Activated naive CD8-positive, alpha-beta T cell treated with anti-CD3 and anti-CD28 coated beads, Interleukin-2, amount 10 ng/mL, durations not matched to agents 7 days and 5 days (primary cell): ENCODE measurements at regions not wholly inside any gene's neighbourhood (a gene's known extent, or its start where the extent isn't known, plus 50 kb on each side); places are given as distances from the start of the nearest gene placed in this dataset.
"Not testable (repeated sequence)": the region's sequence is repeated elsewhere in the genome, so short reads cannot be mapped to it uniquely, and the experiment has no call there.

ENCODE experiments used
- ATAC-seq: fragments of 150-1000 bp; cut with Tn5 transposase; one replicate; pipeline ENCODE4 v1.10.0; 2021; ENCODE audit warnings: low read depth, moderate library complexity
- POLR2A ChIA-PET: fragments of 350-600 bp; sonication (Branson Sonifier 250); formaldehyde crosslinking; loops from one replicate; lab custom pipeline; 2021; ENCODE audit warnings: antibody characterized with exemption; lab: Charles Lee
- DNase-seq: peaks from one replicate; pipeline ENCODE4 v3.0.0; 2021
- H3K27ac Mint-ChIP-seq: one replicate; pipeline ENCODE4 v1.8.0; 2022; ENCODE audit warnings: mild to moderate bottlenecking, mixed read lengths
- H3K27me3 Mint-ChIP-seq: one replicate; pipeline ENCODE4 v1.8.0; 2022; ENCODE audit warnings: mild to moderate bottlenecking, moderate library complexity, mixed read lengths
- H3K36me3 Mint-ChIP-seq: one replicate; pipeline ENCODE4 v1.8.0; 2021; ENCODE audit warnings: mild to moderate bottlenecking, mixed read lengths
- H3K4me1 Mint-ChIP-seq: one replicate; pipeline ENCODE4 v1.8.0; 2021; ENCODE audit warnings: mixed read lengths
- H3K4me3 Mint-ChIP-seq: one replicate; pipeline ENCODE4 v1.8.0; 2022; ENCODE audit warnings: mild to moderate bottlenecking, moderate library complexity, mixed read lengths
- H3K9me3 Mint-ChIP-seq: one replicate; pipeline ENCODE4 v1.8.0; 2021; ENCODE audit warnings: mixed read lengths

- Mint-ChIP-seq H3K4me1 (no peaks in the 10 kb centered on the region), H3K4me3 (no peak overlapping the region), H3K36me3 (no peaks in the 10 kb centered on the region), H3K9me3 (no peaks in the 10 kb centered on the region), H3K27me3 (no peaks in the 10 kb centered on the region), H3K27ac (no peak overlapping the region)
- POLR2A ChIA-PET = no interaction called here
- no peak for DNase-seq
- ATAC-seq = no peak
Measured at GRCh38 chr7:34396437-34397064, 261.5 kb upstream of the NPSR1 start.

GRCh38 chr7:34401776-34402175 lies 256.2 kb upstream of the NPSR1 start:
- H3K27me3 Mint-ChIP-seq = no peaks in the 10 kb centered on the region
- ATAC-seq (no peak), DNase-seq (no peak)
- H3K27ac Mint-ChIP-seq = no peak overlapping the region
- no peaks in the 10 kb centered on the region for H3K36me3 Mint-ChIP-seq
- POLR2A ChIA-PET = no interaction called here
- no peak overlapping the region for H3K4me3 Mint-ChIP-seq
- H3K4me1 Mint-ChIP-seq = no peaks in the 10 kb centered on the region
- H3K9me3 Mint-ChIP-seq = peaks cover 2% of the 10 kb centered on the region

- no peaks in the 10 kb centered on the region for H3K4me1 Mint-ChIP-seq
- H3K4me3 Mint-ChIP-seq = no peak overlapping the region
- peaks cover 2% of the 10 kb centered on the region for H3K9me3 Mint-ChIP-seq
- no peak for DNase-seq
- POLR2A ChIA-PET = no interaction called here
- ATAC-seq = no peak
- H3K36me3 Mint-ChIP-seq = no peaks in the 10 kb centered on the region
- no peaks in the 10 kb centered on the region for H3K27me3 Mint-ChIP-seq
- H3K27ac Mint-ChIP-seq = no peak overlapping the region
Measured at GRCh38 chr7:34406848-34407530, 251.0 kb upstream of the NPSR1 start.

GRCh38 chr7:34407586-34407985 lies 250.4 kb upstream of the NPSR1 start:
- H3K4me1 Mint-ChIP-seq = no peaks in the 10 kb centered on the region
- no peak for DNase-seq
- H3K9me3 Mint-ChIP-seq = peaks cover 2% of the 10 kb centered on the region
- H3K36me3 Mint-ChIP-seq = no peaks in the 10 kb centered on the region
- POLR2A ChIA-PET = no interaction called here
- no peak overlapping the region for H3K4me3 Mint-ChIP-seq
- no peaks in the 10 kb centered on the region for H3K27me3 Mint-ChIP-seq
- no peak overlapping the region for H3K27ac Mint-ChIP-seq
- no peak for ATAC-seq

- H3K4me3 Mint-ChIP-seq = no peak overlapping the region
- H3K27me3 Mint-ChIP-seq = no peaks in the 10 kb centered on the region
Measured at GRCh38 chr7:34417781-34418180, 240.2 kb upstream of the NPSR1 start.

GRCh38 chr7:34421526-34421925 lies 236.5 kb upstream of the NPSR1 start:
- no peaks in the 10 kb centered on the region for H3K36me3 Mint-ChIP-seq
- POLR2A ChIA-PET = no interaction called here
- peaks cover 3% of the 10 kb centered on the region for H3K9me3 Mint-ChIP-seq
- H3K27me3 Mint-ChIP-seq = no peaks in the 10 kb centered on the region
- H3K4me3 Mint-ChIP-seq = no peak overlapping the region
- H3K27ac Mint-ChIP-seq = no peak overlapping the region
- H3K4me1 Mint-ChIP-seq = no peaks in the 10 kb centered on the region
- no peak for DNase-seq
- ATAC-seq = no peak

More at GRCh38 chr7:34417781-34418180, 240.2 kb upstream of the NPSR1 start:
- Mint-ChIP-seq H3K9me3 (no peaks in the 10 kb centered on the region), H3K36me3 (no peaks in the 10 kb centered on the region), H3K4me1 (no peaks in the 10 kb centered on the region), H3K27ac (no peak overlapping the region)
- no peak for DNase-seq
- POLR2A ChIA-PET = no interaction called here
- ATAC-seq = no peak

GRCh38 chr7:34425194-34425593 lies 232.8 kb upstream of the NPSR1 start:
- Mint-ChIP-seq H3K4me1 (no peaks in the 10 kb centered on the region), H3K27me3 (no peaks in the 10 kb centered on the region), H3K36me3 (no peaks in the 10 kb centered on the region), H3K27ac (no peak overlapping the region), H3K9me3 (peaks cover 3% of the 10 kb centered on the region), H3K4me3 (no peak overlapping the region)
- ATAC-seq (no peak), DNase-seq (no peak)
- POLR2A ChIA-PET = no interaction called here

- POLR2A ChIA-PET = no interaction called here
- Mint-ChIP-seq H3K36me3 (no peaks in the 10 kb centered on the region), H3K4me3 (no peak overlapping the region), H3K27me3 (no peaks in the 10 kb centered on the region), H3K9me3 (peaks cover 3% of the 10 kb centered on the region), H3K27ac (no peak overlapping the region), H3K4me1 (no peaks in the 10 kb centered on the region)
- DNase-seq (no peak), ATAC-seq (no peak)
Measured at GRCh38 chr7:34425631-34426384, 232.2 kb upstream of the NPSR1 start.

GRCh38 chr7:34430456-34430855 lies 227.6 kb upstream of the NPSR1 start:
- H3K27ac Mint-ChIP-seq = no peak overlapping the region
- peaks cover 4% of the 10 kb centered on the region for H3K9me3 Mint-ChIP-seq
- no peaks in the 10 kb centered on the region for H3K4me1 Mint-ChIP-seq
- H3K36me3 Mint-ChIP-seq = no peaks in the 10 kb centered on the region
- no peak overlapping the region for H3K4me3 Mint-ChIP-seq
- POLR2A ChIA-PET = no interaction called here
- ATAC-seq (no peak), DNase-seq (no peak)
- H3K27me3 Mint-ChIP-seq = no peaks in the 10 kb centered on the region

GRCh38 chr7:34438436-34438835 lies 219.6 kb upstream of the NPSR1 start:
- H3K4me1 Mint-ChIP-seq = no peaks in the 10 kb centered on the region
- no peak overlapping the region for H3K27ac Mint-ChIP-seq
- H3K27me3 Mint-ChIP-seq = no peaks in the 10 kb centered on the region
- POLR2A ChIA-PET = no interaction called here
- no peak for DNase-seq
- peaks cover 4% of the 10 kb centered on the region for H3K9me3 Mint-ChIP-seq
- no peaks in the 10 kb centered on the region for H3K36me3 Mint-ChIP-seq
- no peak overlapping the region for H3K4me3 Mint-ChIP-seq
- no peak for ATAC-seq

- no peak for DNase-seq
- Mint-ChIP-seq H3K4me1 (no peaks in the 10 kb centered on the region), H3K9me3 (peaks cover 6% of the 10 kb centered on the region), H3K4me3 (no peak overlapping the region), H3K27me3 (no peaks in the 10 kb centered on the region), H3K36me3 (no peaks in the 10 kb centered on the region), H3K27ac (no peak overlapping the region)
- ATAC-seq = no peak
- POLR2A ChIA-PET = no interaction called here
Measured at GRCh38 chr7:34445653-34446052, 212.4 kb upstream of the NPSR1 start.

GRCh38 chr7:34448531-34448930 lies 209.5 kb upstream of the NPSR1 start:
- ATAC-seq, POLR2A ChIA-PET, H3K4me3 Mint-ChIP-seq, H3K36me3 Mint-ChIP-seq, H3K27ac Mint-ChIP-seq, H3K27me3 Mint-ChIP-seq, DNase-seq, H3K9me3 Mint-ChIP-seq, H3K4me1 Mint-ChIP-seq: not testable (repeated sequence)

- ATAC-seq = no peak
- DNase-seq = no peak
- Mint-ChIP-seq H3K27ac (no peak overlapping the region), H3K27me3 (no peaks in the 10 kb centered on the region), H3K4me3 (no peak overlapping the region), H3K9me3 (peaks cover 3% of the 10 kb centered on the region), H3K4me1 (no peaks in the 10 kb centered on the region), H3K36me3 (no peaks in the 10 kb centered on the region)
- POLR2A ChIA-PET = no interaction called here
Measured at GRCh38 chr7:34449765-34450164, 208.3 kb upstream of the NPSR1 start.

- Mint-ChIP-seq H3K9me3 (peaks cover 2% of the 10 kb centered on the region), H3K27ac (no peak overlapping the region), H3K36me3 (no peaks in the 10 kb centered on the region), H3K4me1 (no peaks in the 10 kb centered on the region), H3K4me3 (no peak overlapping the region), H3K27me3 (no peaks in the 10 kb centered on the region)
- POLR2A ChIA-PET = interaction anchor here (0.6 kb wide), 1 partner anchor 171 kb away, joined by 5 read pairs; no protein-coding TSS in a partner anchor
- ATAC-seq (no peak), DNase-seq (no peak)
Measured at GRCh38 chr7:34451183-34451582, 206.8 kb upstream of the NPSR1 start.
